ENCODE measurements at regions not wholly inside any gene's neighbourhood (a gene's known extent, or its start where the extent isn't known, plus 50 kb on each side); places are given as distances from the start of the nearest gene placed in this dataset.
"Not testable (repeated sequence)": the region's sequence is repeated elsewhere in the genome, so short reads cannot be mapped to it uniquely, and the experiment has no call there.

- Histone ChIP-seq H3K27me3 (ENCODE audit: control insufficient read depth, insufficient read depth, low read length) (no peaks in the 10 kb centered on the region), H3K4me3 (ENCODE audit: low read depth, low read length) (no peak overlapping the region), H3K36me3 (ENCODE audit: control insufficient read depth, insufficient read depth, low read length) (no peaks in the 10 kb centered on the region)
- TF ChIP-seq, protein P1, sequence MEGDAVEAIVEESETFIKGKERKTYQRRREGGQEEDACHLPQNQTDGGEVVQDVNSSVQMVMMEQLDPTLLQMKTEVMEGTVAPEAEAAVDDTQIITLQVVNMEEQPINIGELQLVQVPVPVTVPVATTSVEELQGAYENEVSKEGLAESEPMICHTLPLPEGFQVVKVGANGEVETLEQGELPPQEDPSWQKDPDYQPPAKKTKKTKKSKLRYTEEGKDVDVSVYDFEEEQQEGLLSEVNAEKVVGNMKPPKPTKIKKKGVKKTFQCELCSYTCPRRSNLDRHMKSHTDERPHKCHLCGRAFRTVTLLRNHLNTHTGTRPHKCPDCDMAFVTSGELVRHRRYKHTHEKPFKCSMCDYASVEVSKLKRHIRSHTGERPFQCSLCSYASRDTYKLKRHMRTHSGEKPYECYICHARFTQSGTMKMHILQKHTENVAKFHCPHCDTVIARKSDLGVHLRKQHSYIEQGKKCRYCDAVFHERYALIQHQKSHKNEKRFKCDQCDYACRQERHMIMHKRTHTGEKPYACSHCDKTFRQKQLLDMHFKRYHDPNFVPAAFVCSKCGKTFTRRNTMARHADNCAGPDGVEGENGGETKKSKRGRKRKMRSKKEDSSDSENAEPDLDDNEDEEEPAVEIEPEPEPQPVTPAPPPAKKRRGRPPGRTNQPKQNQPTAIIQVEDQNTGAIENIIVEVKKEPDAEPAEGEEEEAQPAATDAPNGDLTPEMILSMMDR (IDR thresholded peaks at IDR 0.05; ENCODE audit: insufficient read depth, low read depth, low read length): no peak
- DNase-seq (ENCODE audit: low read depth): no peak
- ChIA-PET CTCF (no interaction called here), POLR2A (no interaction called here)
Measured at GRCh38 chr4:174401471-174402130, 117.9 kb downstream of the CEP44 start.

DNA sequence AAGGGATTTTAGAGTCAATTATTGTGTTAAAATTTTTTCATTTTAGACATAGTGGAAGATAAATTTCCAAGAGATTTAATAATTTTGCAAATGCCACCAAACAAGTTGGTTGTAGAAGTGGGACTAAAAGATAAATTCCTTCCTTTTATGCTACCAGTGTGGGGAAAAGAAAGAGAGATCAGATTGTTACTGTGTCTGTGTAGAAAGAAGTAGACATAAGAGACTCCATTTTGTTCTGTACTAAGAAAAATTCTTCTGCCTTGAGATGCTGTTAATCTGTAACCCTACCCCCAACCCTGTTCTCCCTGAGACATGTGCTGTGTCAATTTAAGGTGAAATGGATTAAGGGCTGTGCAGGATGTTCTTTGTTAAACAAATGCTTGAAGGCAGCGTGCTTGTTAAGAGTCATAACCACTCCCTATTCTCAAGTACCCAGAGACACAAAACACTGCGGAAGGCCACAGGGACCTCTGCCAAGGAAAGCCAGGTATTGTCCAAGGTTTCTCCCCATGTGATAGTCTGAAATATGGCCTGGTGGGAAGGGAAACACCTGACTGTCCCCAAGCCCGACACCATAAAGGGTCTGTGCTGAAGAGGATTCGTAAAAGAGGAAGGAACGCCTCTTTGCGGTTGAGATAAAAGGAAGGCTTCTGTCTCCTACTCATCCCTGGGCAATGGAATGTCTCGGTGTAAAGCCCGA, 117.0 kb downstream of the CEP44 start:
- POLR2A ChIA-PET; CTCF ChIA-PET; H3K4me3 ChIP-seq (ENCODE audit: low read depth, low read length); H3K36me3 ChIP-seq (ENCODE audit: control insufficient read depth, insufficient read depth, low read length); H3K27me3 ChIP-seq (ENCODE audit: control insufficient read depth, insufficient read depth, low read length); DNase-seq (ENCODE audit: low read depth): not testable (repeated sequence)

- TF ChIP-seq, protein P1 (IDR thresholded peaks at IDR 0.05; ENCODE audit: insufficient read depth, low read depth, low read length): no peak
- POLR2A ChIA-PET: no interaction called here
Measured at GRCh38 chr4:174398728-174399127, 115.0 kb downstream of the CEP44 start.

DNA sequence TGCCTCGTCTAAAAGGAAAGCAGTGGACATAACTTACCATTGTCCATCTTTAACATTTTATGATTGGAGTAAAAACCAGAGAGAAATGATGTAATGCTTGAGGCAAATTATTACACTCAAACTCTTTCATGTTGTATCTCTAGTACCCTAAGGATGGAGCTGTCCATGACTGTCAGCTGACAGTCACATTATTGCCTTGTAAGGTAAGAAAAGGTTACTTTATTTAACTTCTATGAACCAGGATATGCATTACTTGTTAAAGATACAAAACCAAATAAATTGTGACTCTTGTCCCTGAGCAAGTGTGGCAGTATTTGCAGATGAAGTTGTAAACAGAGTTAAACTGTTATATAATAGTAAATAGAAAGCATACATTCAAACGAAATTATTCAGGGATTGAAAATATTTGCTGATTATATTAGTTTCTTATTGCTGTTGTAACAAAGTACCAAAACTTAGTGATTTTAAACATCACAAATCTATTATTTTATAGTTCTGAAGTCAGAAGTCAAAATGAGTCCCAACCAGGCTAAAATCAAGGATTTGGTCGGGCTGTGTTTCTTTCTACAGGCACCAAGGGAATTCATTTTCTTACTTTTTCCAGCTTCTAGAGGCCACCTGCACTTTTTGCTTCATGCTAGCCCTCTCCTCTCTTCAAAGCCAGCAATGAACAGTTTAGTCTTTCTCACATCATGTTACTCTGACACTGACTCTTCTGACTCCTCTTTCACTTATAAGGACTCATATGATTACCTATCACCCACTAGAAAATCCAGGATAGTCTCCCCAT, 113.8 kb downstream of the CEP44 start:
- Histone ChIP-seq H3K36me3 (ENCODE audit: control insufficient read depth, insufficient read depth, low read length) (no peaks in the 10 kb centered on the region), H3K4me3 (ENCODE audit: low read depth, low read length) (no peak overlapping the region), H3K27me3 (ENCODE audit: control insufficient read depth, insufficient read depth, low read length) (no peaks in the 10 kb centered on the region)
- ChIA-PET CTCF (no interaction called here), POLR2A (no interaction called here)
- TF ChIP-seq, protein P1 (IDR thresholded peaks at IDR 0.05; ENCODE audit: insufficient read depth, low read depth, low read length): no peak
- no peak for DNase-seq (ENCODE audit: low read depth)

More at GRCh38 chr4:174398728-174399127, 115.0 kb downstream of the CEP44 start:
- CTCF ChIA-PET: no interaction called here
- H3K36me3 ChIP-seq (ENCODE audit: control insufficient read depth, insufficient read depth, low read length): no peaks in the 10 kb centered on the region
- DNase-seq (ENCODE audit: low read depth): no peak
- no peak overlapping the region for H3K4me3 ChIP-seq (ENCODE audit: low read depth, low read length)
- no peaks in the 10 kb centered on the region for H3K27me3 ChIP-seq (ENCODE audit: control insufficient read depth, insufficient read depth, low read length)

DNA sequence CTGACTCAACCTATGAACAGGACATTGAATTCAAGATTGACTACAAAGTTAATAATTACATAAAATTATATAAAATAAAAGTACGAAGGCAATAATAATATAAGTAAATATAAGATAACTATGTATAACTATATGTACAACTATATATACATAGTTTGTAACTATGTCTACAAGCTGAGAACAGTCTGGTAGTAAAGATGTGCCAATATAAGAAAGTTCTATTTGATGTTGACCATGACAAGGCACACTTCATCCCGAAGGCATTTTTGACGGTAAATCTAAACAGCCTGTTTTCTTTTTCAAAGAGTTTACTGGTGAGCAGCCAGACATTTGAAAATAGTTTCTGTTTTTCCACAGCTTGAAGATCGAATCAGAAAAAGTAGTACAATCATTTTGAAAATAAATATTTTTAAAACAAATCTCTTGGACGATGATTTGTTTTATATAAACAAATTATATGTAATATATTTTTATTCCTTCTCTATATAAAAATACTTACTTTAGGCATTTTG, 112.9 kb downstream of the CEP44 start:
- TF ChIP-seq, protein P1 (IDR thresholded peaks at IDR 0.05; ENCODE audit: insufficient read depth, low read depth, low read length): no peak
- CTCF ChIA-PET: no interaction called here

More for the DNA sequence above, 112.9 kb downstream of the CEP44 start:
- no peaks in the 10 kb centered on the region for H3K27me3 ChIP-seq (ENCODE audit: control insufficient read depth, insufficient read depth, low read length)
- H3K4me3 ChIP-seq (ENCODE audit: low read depth, low read length): no peak overlapping the region
- POLR2A ChIA-PET: no interaction called here
- no peaks in the 10 kb centered on the region for H3K36me3 ChIP-seq (ENCODE audit: control insufficient read depth, insufficient read depth, low read length)
- no peak for DNase-seq (ENCODE audit: low read depth)
